ENCODE measurements at regions not wholly inside any gene's neighbourhood (a gene's known extent, or its start where the extent isn't known, plus 50 kb on each side); places are given as distances from the start of the nearest gene placed in this dataset.

- TF ChIP-seq POLR2A (IDR thresholded peaks at IDR 0.05) (no peak), CTCF (IDR thresholded peaks at IDR 0.05) (no peak)
- H3K36me3 ChIP-seq = no peaks in the 10 kb centered on the region
- H3K4me3 ChIP-seq = no peak overlapping the region
- no peak overlapping the region for H3K27ac ChIP-seq
- H3K27me3 ChIP-seq = no peaks in the 10 kb centered on the region
- H3K9me3 ChIP-seq = no peaks in the 10 kb centered on the region
- no peak for DNase-seq
- H3K4me1 ChIP-seq = no peaks in the 10 kb centered on the region
These were observed 1116.9 kb upstream of the CELF2 start for GRCh38 chr10:9900751-9901150.

GRCh38 chr10:9901971-9902370 is 1115.7 kb upstream of the CELF2 start:
- no peak for TF ChIP-seq POLR2A (IDR thresholded peaks at IDR 0.05)
- TF ChIP-seq CTCF (IDR thresholded peaks at IDR 0.05) = no peak
- no peaks in the 10 kb centered on the region for H3K27me3 ChIP-seq
- H3K9me3 ChIP-seq = no peaks in the 10 kb centered on the region
- no peaks in the 10 kb centered on the region for H3K36me3 ChIP-seq
- DNase-seq = no peak
- no peaks in the 10 kb centered on the region for H3K4me1 ChIP-seq
- no peak overlapping the region for H3K4me3 ChIP-seq
- H3K27ac ChIP-seq = no peak overlapping the region

- H3K36me3 ChIP-seq = no peaks in the 10 kb centered on the region
- no peak overlapping the region for H3K4me3 ChIP-seq
- no peaks in the 10 kb centered on the region for H3K27me3 ChIP-seq
- no peak for DNase-seq
- no peaks in the 10 kb centered on the region for H3K9me3 ChIP-seq
- TF ChIP-seq CTCF (IDR thresholded peaks at IDR 0.05) (no peak), POLR2A (IDR thresholded peaks at IDR 0.05) (no peak)
- no peaks in the 10 kb centered on the region for H3K4me1 ChIP-seq
- no peak overlapping the region for H3K27ac ChIP-seq
These were observed 1107.2 kb upstream of the CELF2 start for GRCh38 chr10:9910446-9910845.

- H3K27me3 ChIP-seq = no peaks in the 10 kb centered on the region
- TF ChIP-seq POLR2A (IDR thresholded peaks at IDR 0.05) (no peak), CTCF (IDR thresholded peaks at IDR 0.05) (no peak)
These were observed 1106.2 kb upstream of the CELF2 start for GRCh38 chr10:9911488-9911887.

GRCh38 chr10:9913876-9914514 is 1103.7 kb upstream of the CELF2 start:
- Histone ChIP-seq H3K4me1 (no peaks in the 10 kb centered on the region), H3K27ac (no peak overlapping the region), H3K4me3 (no peak overlapping the region), H3K36me3 (no peaks in the 10 kb centered on the region), H3K9me3 (no peaks in the 10 kb centered on the region), H3K27me3 (no peaks in the 10 kb centered on the region)
- TF ChIP-seq CTCF (IDR thresholded peaks at IDR 0.05) (no peak), POLR2A (IDR thresholded peaks at IDR 0.05) (no peak)
- DNase-seq = no peak

More at GRCh38 chr10:9911488-9911887, 1106.2 kb upstream of the CELF2 start:
- DNase-seq = no peak
- no peak overlapping the region for H3K4me3 ChIP-seq
- H3K4me1 ChIP-seq = no peaks in the 10 kb centered on the region
- H3K27ac ChIP-seq = no peak overlapping the region
- H3K36me3 ChIP-seq = no peaks in the 10 kb centered on the region
- no peaks in the 10 kb centered on the region for H3K9me3 ChIP-seq

- no peaks in the 10 kb centered on the region for H3K36me3 ChIP-seq
- DNase-seq = no peak
- H3K27me3 ChIP-seq = no peaks in the 10 kb centered on the region
- no peak overlapping the region for H3K27ac ChIP-seq
- TF ChIP-seq CTCF (IDR thresholded peaks at IDR 0.05) = no peak
- no peak for TF ChIP-seq POLR2A (IDR thresholded peaks at IDR 0.05)
- H3K9me3 ChIP-seq = no peaks in the 10 kb centered on the region
- H3K4me3 ChIP-seq = no peak overlapping the region
- no peaks in the 10 kb centered on the region for H3K4me1 ChIP-seq
These were observed 1096.1 kb upstream of the CELF2 start for GRCh38 chr10:9921544-9921943.
